ENCODE measurements at regions not wholly inside any gene's neighbourhood (a gene's known extent, or its start where the extent isn't known, plus 50 kb on each side); places are given as distances from the start of the nearest gene placed in this dataset.

DNA sequence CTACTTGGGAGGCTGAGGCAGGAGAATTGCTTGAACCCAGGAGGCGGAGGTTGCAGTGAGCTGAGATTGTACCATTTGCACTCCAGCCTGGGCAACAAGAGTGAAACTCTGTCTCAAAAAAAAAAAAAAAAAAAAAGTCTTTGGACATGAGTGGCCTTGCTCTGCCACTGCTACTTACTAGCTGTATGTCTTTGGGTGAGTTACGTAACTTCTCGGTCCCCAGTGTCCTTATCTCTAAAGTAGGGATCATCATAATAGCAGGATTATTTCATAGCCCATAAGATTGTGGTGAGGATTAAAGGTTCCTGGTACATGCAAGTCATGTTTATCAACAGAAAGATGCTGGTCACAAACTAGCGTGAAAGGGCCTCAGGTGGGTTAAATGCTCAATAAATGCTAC is 53.9 kb upstream of the HEPHL1 start:
- ChIA-PET RAD21 (ENCODE audit: unreplicated experiment) (no interaction called here), POLR2A (interaction anchor here (0.7 kb wide), 1 partner anchor 342 kb away, joined by 3 read pairs; no protein-coding TSS in a partner anchor), CTCF (interaction anchor here (1.2 kb wide), 1 partner anchor 46 kb away, joined by 3 read pairs; no protein-coding TSS in a partner anchor), SMC1A (ENCODE audit: uncharacterized antibody, unreplicated experiment) (interaction anchor here (1.8 kb wide), 1 partner anchor 9 kb away, joined by 6 read pairs; no protein-coding TSS in a partner anchor)
- Histone ChIP-seq H2AFZ (ENCODE audit: control insufficient read depth, low read depth, low read length) (no peak overlapping the region), H3K4me2 (ENCODE audit: control insufficient read depth, insufficient read depth) (no peak overlapping the region), H3K27ac (ENCODE audit: control insufficient read depth, insufficient read depth) (no peak overlapping the region), H3K4me1 (ENCODE audit: control insufficient read depth, insufficient read depth, low read length) (no peaks in the 10 kb centered on the region), H4K20me1 (ENCODE audit: control insufficient read depth, insufficient read depth) (no peaks in the 10 kb centered on the region), H3K9me3 (replicated peaks; ENCODE audit: control insufficient read depth, insufficient read depth, low read length) (no peaks in the 10 kb centered on the region), H3K36me3 (ENCODE audit: control insufficient read depth in 2 of 2, insufficient read depth in 2 of 2, low read length in 1 of 2) (no peaks in the 10 kb centered on the region), H3K27me3 (replicated peaks in 1 of 2; ENCODE audit: control insufficient read depth in 2 of 2, insufficient read depth in 2 of 2, low read length in 1 of 2) (no peaks in the 10 kb centered on the region), H3K79me2 (ENCODE audit: control insufficient read depth, insufficient read depth, low read length) (no peaks in the 10 kb centered on the region), H3K9ac (ENCODE audit: control insufficient read depth, insufficient read depth, low read length) (no peak overlapping the region), H3K4me3 (no peak overlapping the region)
- in situ Hi-C loops (cut with MboI) (no loop called here), intact Hi-C loops (cut with micrococcal nuclease; ENCODE audit: unreplicated experiment) (no loop called here)
- FAIRE-seq, result no peak
- no peak for DNase-seq (ENCODE audit: low read depth, low spot score)
- BruUV-seq (replicated peaks), result no TSS peak
- 63% methylated on average over 3 of the region's 4 CpGs for WGBS (ENCODE audit: insufficient coverage, insufficient replicate concordance, low lambda C conversion rate, missing lambda C conversion rate)
- no peak for ATAC-seq
- no peak for TF ChIP-seq FOXM1 (IDR thresholded peaks at IDR 0.05; ENCODE audit: low read depth, low read length)
- TF ChIP-seq HDAC2 (IDR thresholded peaks at IDR 0.05), result no peak
- TF ChIP-seq POLR2A (IDR thresholded peaks at IDR 0.05; ENCODE audit: low read depth, low read length), result no peak
- no peak for TF ChIP-seq NFYA (IDR thresholded peaks at IDR 0.05; ENCODE audit: borderline replicate concordance, low read depth, low read length)
- TF ChIP-seq ZNF207 (IDR thresholded peaks at IDR 0.05; ENCODE audit: borderline replicate concordance), result no peak
- TF ChIP-seq ETV6 (conservative IDR thresholded peaks at IDR 0.05 in 1 of 2, IDR thresholded peaks at IDR 0.05 in 1 of 2; ENCODE audit: borderline replicate concordance in 1 of 2, low read depth in 1 of 2), result no peak
- TF ChIP-seq TCF7 (IDR thresholded peaks at IDR 0.05; ENCODE audit: borderline replicate concordance), result no peak
- TF ChIP-seq NRF1 (conservative IDR thresholded peaks at IDR 0.05; ENCODE audit: low read depth, low read length), result no peak
- no peak for TF ChIP-seq FOS (IDR thresholded peaks at IDR 0.05; ENCODE audit: borderline replicate concordance, extremely low read depth, insufficient read length)
- TF ChIP-seq POLR2AphosphoS2 (IDR thresholded peaks at IDR 0.05; ENCODE audit: low read depth, low read length), result no peak
- no peak for TF ChIP-seq SUZ12 (IDR thresholded peaks at IDR 0.05; ENCODE audit: unreplicated experiment)
- TF ChIP-seq, protein P1, sequence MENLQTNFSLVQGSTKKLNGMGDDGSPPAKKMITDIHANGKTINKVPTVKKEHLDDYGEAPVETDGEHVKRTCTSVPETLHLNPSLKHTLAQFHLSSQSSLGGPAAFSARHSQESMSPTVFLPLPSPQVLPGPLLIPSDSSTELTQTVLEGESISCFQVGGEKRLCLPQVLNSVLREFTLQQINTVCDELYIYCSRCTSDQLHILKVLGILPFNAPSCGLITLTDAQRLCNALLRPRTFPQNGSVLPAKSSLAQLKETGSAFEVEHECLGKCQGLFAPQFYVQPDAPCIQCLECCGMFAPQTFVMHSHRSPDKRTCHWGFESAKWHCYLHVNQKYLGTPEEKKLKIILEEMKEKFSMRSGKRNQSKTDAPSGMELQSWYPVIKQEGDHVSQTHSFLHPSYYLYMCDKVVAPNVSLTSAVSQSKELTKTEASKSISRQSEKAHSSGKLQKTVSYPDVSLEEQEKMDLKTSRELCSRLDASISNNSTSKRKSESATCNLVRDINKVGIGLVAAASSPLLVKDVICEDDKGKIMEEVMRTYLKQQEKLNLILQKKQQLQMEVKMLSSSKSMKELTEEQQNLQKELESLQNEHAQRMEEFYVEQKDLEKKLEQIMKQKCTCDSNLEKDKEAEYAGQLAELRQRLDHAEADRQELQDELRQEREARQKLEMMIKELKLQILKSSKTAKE (IDR thresholded peaks at IDR 0.05; ENCODE audit: low read depth, poor library complexity, severe bottlenecking), result no peak
- TF ChIP-seq, protein P2, sequence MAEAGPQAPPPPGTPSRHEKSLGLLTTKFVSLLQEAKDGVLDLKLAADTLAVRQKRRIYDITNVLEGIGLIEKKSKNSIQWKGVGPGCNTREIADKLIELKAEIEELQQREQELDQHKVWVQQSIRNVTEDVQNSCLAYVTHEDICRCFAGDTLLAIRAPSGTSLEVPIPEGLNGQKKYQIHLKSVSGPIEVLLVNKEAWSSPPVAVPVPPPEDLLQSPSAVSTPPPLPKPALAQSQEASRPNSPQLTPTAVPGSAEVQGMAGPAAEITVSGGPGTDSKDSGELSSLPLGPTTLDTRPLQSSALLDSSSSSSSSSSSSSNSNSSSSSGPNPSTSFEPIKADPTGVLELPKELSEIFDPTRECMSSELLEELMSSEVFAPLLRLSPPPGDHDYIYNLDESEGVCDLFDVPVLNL (IDR thresholded peaks at IDR 0.05; ENCODE audit: low read depth, low read length), result no peak
- no peak for TF ChIP-seq MTA3 (IDR thresholded peaks at IDR 0.05; ENCODE audit: borderline replicate concordance, low read length)
- TF ChIP-seq MYB (IDR thresholded peaks at IDR 0.05; ENCODE audit: borderline replicate concordance, low read depth, low read length), result no peak
- TF ChIP-seq JUND (IDR thresholded peaks at IDR 0.05; ENCODE audit: low read depth, low read length), result no peak

Measured in GM12878 (cell line).